Activated T-cell treated with anti-CD3 and anti-CD28 coated beads, Interleukin-2, amount 50 U/mL, for 4 hours (primary cell): ENCODE measurements at regions not wholly inside any gene's neighbourhood (a gene's known extent, or its start where the extent isn't known, plus 50 kb on each side); places are given as distances from the start of the nearest gene placed in this dataset.
"Not testable (repeated sequence)": the region's sequence is repeated elsewhere in the genome, so short reads cannot be mapped to it uniquely, and the experiment has no call there.

Experiments
- ATAC-seq, 2 donors: fragments of 200-7000 bp; cut with Tn5 transposase; one replicate each; pipeline ENCODE4 v1.10.0; 2021
- DNase-seq: peaks from one replicate; pipeline ENCODE4 v3.0.0-alpha.2; 2020
- H3K27me3 Mint-ChIP-seq: one replicate; pipeline ENCODE4 v1.8.0; 2021; ENCODE audit warnings: low read depth, mixed read lengths
- H3K36me3 Mint-ChIP-seq: one replicate; pipeline ENCODE4 v1.8.0; 2022; ENCODE audit warnings: mixed read lengths; ENCODE audit not compliant: insufficient read depth
- H3K4me1 Mint-ChIP-seq: one replicate; pipeline ENCODE4 v1.8.0; 2021; ENCODE audit warnings: low read depth, mixed read lengths
- H3K4me3 Mint-ChIP-seq: one replicate; pipeline ENCODE4 v1.8.0; 2021; ENCODE audit warnings: mild to moderate bottlenecking, moderate library complexity, mixed read lengths
- H3K9me3 Mint-ChIP-seq: one replicate; pipeline ENCODE4 v1.8.0; 2021; ENCODE audit warnings: mixed read lengths

- not testable (repeated sequence) for DNase-seq, ATAC-seq, H3K4me1 Mint-ChIP-seq, H3K36me3 Mint-ChIP-seq, H3K27me3 Mint-ChIP-seq, H3K4me3 Mint-ChIP-seq
- peaks cover 10% of the 10 kb centered on the region for H3K9me3 Mint-ChIP-seq
Observed at GRCh38 chr1:95297906-95298305, 63.9 kb downstream of the RWDD3 start.

DNA sequence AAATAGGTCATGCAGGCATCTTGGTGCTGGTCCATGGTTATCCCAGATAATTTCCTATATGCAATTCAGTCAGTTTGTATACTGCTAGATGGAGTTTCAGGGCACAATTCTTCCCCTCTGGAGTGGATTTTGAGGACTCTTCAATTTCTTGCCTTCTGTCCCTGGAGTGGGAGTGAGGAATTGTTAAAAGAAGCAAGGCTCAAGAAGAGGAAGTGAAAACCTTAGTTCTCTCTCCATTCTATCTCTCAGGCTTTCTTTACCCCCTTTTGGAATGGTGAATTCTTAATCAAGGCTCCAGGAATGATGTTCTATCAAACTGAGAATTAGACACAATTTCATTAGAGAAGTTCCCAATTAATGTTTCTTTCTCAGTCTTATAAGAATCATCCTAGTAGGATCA is 67.1 kb downstream of the RWDD3 start:
- DNase-seq (no peak), ATAC-seq (no peak)
- no peaks in the 10 kb centered on the region for H3K4me1 Mint-ChIP-seq
- peaks cover 10% of the 10 kb centered on the region for H3K9me3 Mint-ChIP-seq
- H3K27me3 Mint-ChIP-seq: peaks cover 8% of the 10 kb centered on the region
- H3K4me3 Mint-ChIP-seq: no peak overlapping the region
- no peaks in the 10 kb centered on the region for H3K36me3 Mint-ChIP-seq

GRCh38 chr1:95301614-95302013 is 67.6 kb downstream of the RWDD3 start:
- Mint-ChIP-seq H3K4me3 (no peak overlapping the region), H3K36me3 (no peaks in the 10 kb centered on the region), H3K27me3 (peaks cover 8% of the 10 kb centered on the region), H3K9me3 (peaks cover 10% of the 10 kb centered on the region), H3K4me1 (no peaks in the 10 kb centered on the region)
- DNase-seq (no peak), ATAC-seq (no peak)

GRCh38 chr1:95304803-95305202 is 70.8 kb downstream of the RWDD3 start:
- H3K36me3 Mint-ChIP-seq: no peaks in the 10 kb centered on the region
- no peak overlapping the region for H3K4me3 Mint-ChIP-seq
- H3K4me1 Mint-ChIP-seq: no peaks in the 10 kb centered on the region
- H3K9me3 Mint-ChIP-seq: peaks cover 4% of the 10 kb centered on the region
- ATAC-seq (no peak), DNase-seq (no peak)
- peaks cover 10% of the 10 kb centered on the region for H3K27me3 Mint-ChIP-seq

DNA sequence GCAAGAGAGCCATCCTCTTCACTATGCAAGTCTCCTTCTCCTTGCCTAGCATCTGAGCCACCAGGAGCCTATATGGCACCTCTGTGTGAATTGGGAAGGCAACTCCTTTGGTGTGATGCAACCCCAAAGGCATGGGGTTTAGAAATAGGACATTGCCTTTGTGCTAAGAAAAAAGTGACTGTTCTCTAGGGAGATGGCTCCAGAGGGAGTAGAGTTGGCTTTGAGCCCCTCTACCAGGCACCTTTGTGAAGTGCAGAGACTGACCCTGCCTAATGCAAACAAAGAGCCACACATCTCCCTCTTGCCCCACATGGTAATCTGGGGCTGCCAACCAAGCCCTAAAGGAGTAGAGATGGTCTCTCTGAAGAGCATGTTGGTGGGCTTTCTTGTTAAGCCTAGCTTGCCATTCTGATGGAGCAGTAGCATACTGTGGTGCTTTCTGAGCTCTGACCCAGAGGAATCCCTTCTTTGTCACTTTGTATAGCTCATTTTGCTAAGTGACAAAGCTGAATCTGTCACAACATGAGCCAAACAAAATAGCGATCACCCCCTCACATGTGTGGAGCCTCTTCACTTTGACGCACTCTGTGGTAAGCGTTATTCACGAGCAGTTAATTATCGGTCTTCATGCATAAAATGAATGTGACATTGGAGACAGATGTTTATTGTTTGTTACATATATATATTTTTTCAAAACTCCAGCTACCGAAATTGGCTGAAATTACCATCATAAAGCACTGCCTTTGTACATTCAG is 74.4 kb downstream of the RWDD3 start:
- Mint-ChIP-seq H3K4me3 (no peak overlapping the region), H3K36me3 (no peaks in the 10 kb centered on the region), H3K9me3 (no peaks in the 10 kb centered on the region), H3K4me1 (no peaks in the 10 kb centered on the region), H3K27me3 (peaks cover 12% of the 10 kb centered on the region)
- ATAC-seq (no peak), DNase-seq (no peak)

- H3K9me3 Mint-ChIP-seq: no peaks in the 10 kb centered on the region
- H3K4me1 Mint-ChIP-seq: no peaks in the 10 kb centered on the region
- no peak overlapping the region for H3K4me3 Mint-ChIP-seq
- no peaks in the 10 kb centered on the region for H3K36me3 Mint-ChIP-seq
- H3K27me3 Mint-ChIP-seq: peaks cover 10% of the 10 kb centered on the region
- ATAC-seq (no peak), DNase-seq (no peak)
Observed at GRCh38 chr1:95309031-95309471, 75.0 kb downstream of the RWDD3 start.

DNA sequence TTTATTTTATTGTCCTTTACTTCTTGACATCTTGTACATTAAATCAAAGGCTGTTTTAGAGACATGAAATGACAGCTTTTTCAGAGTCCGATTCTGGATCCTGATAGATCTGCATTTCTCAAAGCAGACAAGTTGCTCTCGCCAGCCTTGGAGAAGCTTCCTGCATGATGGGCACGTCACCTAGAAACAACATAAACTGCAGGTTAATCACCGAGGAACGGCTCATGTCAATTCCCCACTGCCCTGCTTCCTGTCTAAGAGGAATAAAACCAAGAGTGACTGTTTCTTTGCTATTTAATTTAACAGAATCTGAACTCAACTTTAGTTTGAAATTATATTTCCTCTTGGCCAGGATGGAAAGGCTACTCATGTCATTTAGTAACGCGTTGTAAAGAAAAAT is 77.0 kb downstream of the RWDD3 start:
- peaks cover 9% of the 10 kb centered on the region for H3K27me3 Mint-ChIP-seq
- H3K4me3 Mint-ChIP-seq: no peak overlapping the region
- H3K4me1 Mint-ChIP-seq: no peaks in the 10 kb centered on the region
- no peaks in the 10 kb centered on the region for H3K9me3 Mint-ChIP-seq
- DNase-seq: no peak
- no peak for ATAC-seq
- H3K36me3 Mint-ChIP-seq: no peaks in the 10 kb centered on the region

DNA sequence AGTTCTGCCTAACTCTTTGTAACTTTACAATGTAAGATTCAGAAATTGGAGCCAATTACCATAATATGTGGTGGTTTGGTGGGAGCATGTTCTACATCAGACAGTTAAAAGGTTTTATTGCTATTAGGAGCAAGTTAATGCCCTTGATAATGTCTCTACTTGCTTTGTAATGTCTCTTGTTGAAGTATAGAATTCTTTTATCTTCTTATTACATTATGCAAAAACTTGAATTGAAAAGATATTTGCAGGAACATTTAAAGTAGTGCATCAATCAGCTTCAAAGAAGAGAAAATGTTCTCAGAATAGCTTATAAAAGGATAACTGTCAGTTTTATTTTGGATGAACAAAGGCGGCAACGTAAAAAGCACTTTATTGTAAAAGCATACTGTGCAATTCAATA is 77.8 kb downstream of the RWDD3 start:
- Mint-ChIP-seq H3K4me1 (no peaks in the 10 kb centered on the region), H3K4me3 (no peak overlapping the region), H3K27me3 (peaks cover 9% of the 10 kb centered on the region), H3K9me3 (no peaks in the 10 kb centered on the region), H3K36me3 (no peaks in the 10 kb centered on the region)
- no peak for ATAC-seq
- no peak for DNase-seq

DNA sequence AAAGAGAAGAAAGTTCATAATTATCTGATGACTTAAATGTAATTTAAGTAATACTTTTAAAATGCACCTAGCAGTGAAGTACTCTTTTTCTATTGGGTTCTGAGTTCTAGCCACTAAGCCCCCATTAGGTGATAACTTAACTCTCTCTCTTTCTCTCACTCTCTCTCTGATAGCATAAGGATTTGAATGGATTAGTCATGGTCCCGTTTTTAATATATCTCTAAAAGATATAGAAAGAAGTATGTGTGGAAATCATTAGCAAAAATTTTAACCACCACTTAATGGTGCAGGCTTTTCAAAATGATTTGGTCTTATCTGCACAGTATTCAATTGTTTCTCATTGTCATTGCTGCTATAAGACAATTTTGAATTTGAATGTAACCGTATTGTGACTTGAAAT is 78.2 kb downstream of the RWDD3 start:
- ATAC-seq (no peak), DNase-seq (no peak)
- peaks cover 6% of the 10 kb centered on the region for H3K27me3 Mint-ChIP-seq
- H3K9me3 Mint-ChIP-seq: no peaks in the 10 kb centered on the region
- H3K4me1 Mint-ChIP-seq: no peaks in the 10 kb centered on the region
- H3K4me3 Mint-ChIP-seq: no peak overlapping the region
- no peaks in the 10 kb centered on the region for H3K36me3 Mint-ChIP-seq

- H3K9me3 Mint-ChIP-seq: no peaks in the 10 kb centered on the region
Observed at GRCh38 chr1:95313527-95313926, 79.5 kb downstream of the RWDD3 start.

DNA sequence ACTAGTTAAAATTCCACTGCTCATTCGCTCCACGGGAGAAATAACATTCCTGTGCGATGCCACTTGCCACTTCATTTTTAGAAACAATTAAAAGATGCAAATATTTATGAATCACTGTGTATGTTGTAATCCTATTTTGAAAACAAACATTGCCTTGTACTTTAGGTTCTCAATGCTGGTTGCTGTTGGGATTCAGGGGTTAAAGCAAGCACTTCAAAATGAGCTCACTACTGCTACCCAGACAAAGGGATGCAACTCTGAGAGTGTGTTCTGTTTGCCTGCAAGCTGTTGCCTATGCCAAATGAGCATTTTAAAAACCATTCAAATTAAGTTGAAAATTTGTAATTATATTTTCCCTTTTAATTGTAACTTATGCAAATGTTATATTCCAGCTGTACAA is 87.5 kb downstream of the RWDD3 start:
- Mint-ChIP-seq H3K4me1 (no peaks in the 10 kb centered on the region), H3K9me3 (no peaks in the 10 kb centered on the region), H3K27me3 (peaks cover 8% of the 10 kb centered on the region), H3K36me3 (no peaks in the 10 kb centered on the region), H3K4me3 (no peak overlapping the region)
- no peak for DNase-seq
- ATAC-seq: no peak

More at GRCh38 chr1:95313527-95313926, 79.5 kb downstream of the RWDD3 start:
- Mint-ChIP-seq H3K4me1 (no peaks in the 10 kb centered on the region), H3K4me3 (no peak overlapping the region), H3K27me3 (peaks cover 2% of the 10 kb centered on the region), H3K36me3 (no peaks in the 10 kb centered on the region)
- ATAC-seq (no peak), DNase-seq (no peak)

GRCh38 chr1:95323123-95323522 is 89.1 kb downstream of the RWDD3 start:
- Mint-ChIP-seq H3K4me3 (no peak overlapping the region), H3K9me3 (no peaks in the 10 kb centered on the region), H3K36me3 (no peaks in the 10 kb centered on the region), H3K4me1 (no peaks in the 10 kb centered on the region), H3K27me3 (peaks cover 8% of the 10 kb centered on the region)
- no peak for DNase-seq
- ATAC-seq: no peak

GRCh38 chr1:95325349-95325748 is 91.3 kb downstream of the RWDD3 start:
- H3K27me3 Mint-ChIP-seq: peaks cover 5% of the 10 kb centered on the region
- H3K9me3 Mint-ChIP-seq: no peaks in the 10 kb centered on the region
- H3K4me1 Mint-ChIP-seq: no peaks in the 10 kb centered on the region
- no peak overlapping the region for H3K4me3 Mint-ChIP-seq
- ATAC-seq: no peak
- DNase-seq: no peak
- no peaks in the 10 kb centered on the region for H3K36me3 Mint-ChIP-seq

DNA sequence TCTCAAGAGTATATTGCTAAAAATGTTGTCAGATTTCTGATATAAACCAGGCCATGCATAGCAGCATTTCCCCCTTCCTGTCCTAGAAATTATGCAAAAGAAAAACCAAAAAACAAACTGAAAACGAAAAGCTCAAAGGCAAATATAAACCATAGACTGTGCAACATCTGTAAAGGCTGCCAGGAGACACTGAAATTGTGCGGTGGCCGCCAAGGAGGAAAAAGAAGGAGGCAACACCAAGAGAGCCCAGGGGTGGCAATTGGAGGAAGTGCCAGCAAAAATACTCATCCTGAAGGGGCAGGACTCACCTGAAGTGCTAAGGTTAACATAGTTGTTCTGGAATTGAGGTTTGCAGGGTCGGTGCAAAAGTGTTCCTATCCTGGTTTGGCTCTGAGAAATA is 92.0 kb downstream of the RWDD3 start:
- Mint-ChIP-seq H3K36me3 (no peaks in the 10 kb centered on the region), H3K4me3 (no peak overlapping the region), H3K9me3 (no peaks in the 10 kb centered on the region), H3K4me1 (no peaks in the 10 kb centered on the region), H3K27me3 (peaks cover 5% of the 10 kb centered on the region)
- DNase-seq: no peak
- no peak for ATAC-seq

GRCh38 chr1:95332754-95333153 is 98.7 kb downstream of the RWDD3 start:
- ATAC-seq (no peak), DNase-seq (no peak)
- no peaks in the 10 kb centered on the region for H3K9me3 Mint-ChIP-seq
- H3K4me3 Mint-ChIP-seq: no peak overlapping the region
- no peaks in the 10 kb centered on the region for H3K4me1 Mint-ChIP-seq
- no peaks in the 10 kb centered on the region for H3K36me3 Mint-ChIP-seq
- no peaks in the 10 kb centered on the region for H3K27me3 Mint-ChIP-seq
